Loucy (cell line): ENCODE measurements at regions not wholly inside any gene's neighbourhood (a gene's known extent, or its start where the extent isn't known, plus 50 kb on each side); places are given as distances from the start of the nearest gene placed in this dataset.

Experiments
- EZH2phosphoT487 ChIP-seq: fragments of 200-600 bp; IDR thresholded peaks from 2 replicates; pipeline ENCODE4 v1.6.1; 2018; ENCODE audit warnings: antibody characterized with exemption, mild to moderate bottlenecking, moderate library complexity, borderline replicate concordance
- TF ChIP-seq, protein P1 (sequence below): fragments of 200-600 bp; sonication (generic); conservative IDR thresholded peaks from 2 replicates; pipeline ENCODE4 v1.5.1; 2014; ENCODE audit warnings: mild to moderate bottlenecking, antibody characterized with exemption, low read length

DNA sequence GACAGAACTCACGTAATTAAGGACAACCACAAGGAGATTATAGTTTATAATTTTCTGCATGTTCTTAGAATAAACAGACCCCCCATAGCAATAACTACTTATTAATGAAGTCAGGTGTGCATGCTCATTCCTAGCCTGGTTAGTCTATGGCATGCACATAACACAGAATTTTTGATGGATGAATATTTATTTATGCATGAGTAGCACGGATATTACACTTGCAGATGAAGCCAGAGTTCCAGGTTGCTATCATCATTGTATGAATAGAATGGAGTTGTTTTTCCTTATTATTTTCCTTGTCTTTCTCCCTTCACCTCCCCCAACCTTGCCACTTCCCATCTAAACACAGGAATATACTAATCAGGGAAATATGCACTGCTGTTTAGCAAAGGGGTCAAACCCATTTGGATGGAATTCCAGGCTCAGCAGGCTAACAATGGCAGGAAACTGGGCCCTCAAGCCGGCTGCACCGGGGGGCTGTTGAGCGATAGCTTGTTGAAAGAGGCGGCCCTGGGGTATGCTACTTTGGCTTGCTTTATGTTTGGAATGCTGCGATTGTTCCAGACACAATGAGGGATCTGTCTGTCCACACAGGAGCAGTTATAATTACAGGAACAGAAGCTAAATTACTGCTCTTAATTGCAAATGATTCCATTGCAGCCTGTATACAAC lies 112.6 kb downstream of the TMEM170B start:
- TF ChIP-seq, protein P1, sequence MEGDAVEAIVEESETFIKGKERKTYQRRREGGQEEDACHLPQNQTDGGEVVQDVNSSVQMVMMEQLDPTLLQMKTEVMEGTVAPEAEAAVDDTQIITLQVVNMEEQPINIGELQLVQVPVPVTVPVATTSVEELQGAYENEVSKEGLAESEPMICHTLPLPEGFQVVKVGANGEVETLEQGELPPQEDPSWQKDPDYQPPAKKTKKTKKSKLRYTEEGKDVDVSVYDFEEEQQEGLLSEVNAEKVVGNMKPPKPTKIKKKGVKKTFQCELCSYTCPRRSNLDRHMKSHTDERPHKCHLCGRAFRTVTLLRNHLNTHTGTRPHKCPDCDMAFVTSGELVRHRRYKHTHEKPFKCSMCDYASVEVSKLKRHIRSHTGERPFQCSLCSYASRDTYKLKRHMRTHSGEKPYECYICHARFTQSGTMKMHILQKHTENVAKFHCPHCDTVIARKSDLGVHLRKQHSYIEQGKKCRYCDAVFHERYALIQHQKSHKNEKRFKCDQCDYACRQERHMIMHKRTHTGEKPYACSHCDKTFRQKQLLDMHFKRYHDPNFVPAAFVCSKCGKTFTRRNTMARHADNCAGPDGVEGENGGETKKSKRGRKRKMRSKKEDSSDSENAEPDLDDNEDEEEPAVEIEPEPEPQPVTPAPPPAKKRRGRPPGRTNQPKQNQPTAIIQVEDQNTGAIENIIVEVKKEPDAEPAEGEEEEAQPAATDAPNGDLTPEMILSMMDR: no peak
- no peak for TF ChIP-seq EZH2phosphoT487
